ENCODE measurements at regions not wholly inside any gene's neighbourhood (a gene's known extent, or its start where the extent isn't known, plus 50 kb on each side); places are given as distances from the start of the nearest gene placed in this dataset.

GRCh38 chr2:10964052-10964790 is 52.5 kb downstream of the KCNF1 start:
- no peak for DNase-seq

- DNase-seq, result no peak
These were observed 53.6 kb downstream of the KCNF1 start for GRCh38 chr2:10965241-10965843.

- DNase-seq, result no peak
These were observed 54.3 kb downstream of the KCNF1 start for GRCh38 chr2:10966056-10966455.

GRCh38 chr2:10966741-10967140 is 55.0 kb downstream of the KCNF1 start:
- DNase-seq, result no peak

GRCh38 chr2:10968176-10968575 is 56.4 kb downstream of the KCNF1 start:
- no peak for DNase-seq

GRCh38 chr2:10970666-10971065 is 58.9 kb downstream of the KCNF1 start:
- DNase-seq, result no peak

GRCh38 chr2:10971161-10971887 is 59.6 kb downstream of the KCNF1 start:
- DNase-seq, result no peak

- no peak for DNase-seq
These were observed 60.1 kb downstream of the KCNF1 start for GRCh38 chr2:10971888-10972260.

GRCh38 chr2:10972683-10973433 is 61.1 kb downstream of the KCNF1 start:
- DNase-seq, result no peak

GRCh38 chr2:10973766-10974165 is 62.0 kb downstream of the KCNF1 start:
- DNase-seq, result no peak

GRCh38 chr2:10977003-10977402 is 65.3 kb downstream of the KCNF1 start:
- no peak for DNase-seq

GRCh38 chr2:10977621-10978020 is 65.9 kb downstream of the KCNF1 start:
- no peak for DNase-seq

- no peak for DNase-seq
These were observed 66.4 kb downstream of the KCNF1 start for GRCh38 chr2:10978090-10978670.

GRCh38 chr2:10980071-10980470 is 68.3 kb downstream of the KCNF1 start:
- DNase-seq, result no peak

GRCh38 chr2:10980886-10981425 is 69.2 kb downstream of the KCNF1 start:
- DNase-seq, result no peak

- no peak for DNase-seq
These were observed 69.7 kb downstream of the KCNF1 start for GRCh38 chr2:10981451-10981850.

- DNase-seq, result no peak
These were observed 70.3 kb downstream of the KCNF1 start for GRCh38 chr2:10981941-10982431.

- no peak for DNase-seq
These were observed 71.4 kb downstream of the KCNF1 start for GRCh38 chr2:10982931-10983701.

GRCh38 chr2:10983711-10984110 is 72.0 kb downstream of the KCNF1 start:
- DNase-seq, result no peak

- DNase-seq, result no peak
These were observed 72.8 kb downstream of the KCNF1 start for GRCh38 chr2:10984418-10985135.

- DNase-seq, result no peak
These were observed 73.5 kb downstream of the KCNF1 start for GRCh38 chr2:10985260-10985659.
